Motor neuron (in vitro differentiated cells): ENCODE measurements at regions not wholly inside any gene's neighbourhood (a gene's known extent, or its start where the extent isn't known, plus 50 kb on each side); places are given as distances from the start of the nearest gene placed in this dataset.
"Not testable (repeated sequence)": the region's sequence is repeated elsewhere in the genome, so short reads cannot be mapped to it uniquely, and the experiment has no call there.

Experiments used
- ATAC-seq, 8 experiments: fragments of 200-7000 bp; cut with Tn5 transposase; replicated peaks in 6 of 8; 2 replicates each; pipeline ENCODE4 v1.8.0; 2021; ENCODE audit warnings: mild to moderate bottlenecking in 8 of 8, moderate library complexity in 8 of 8
- H3K27ac ChIP-seq, 2 donors: fragments of 250-450 bp; sonication (Bioruptor Pico); 2 replicates each; pipeline ENCODE4 v1.9.0; 2021; ENCODE audit warnings: antibody characterized with exemption in 2 of 2, mild to moderate bottlenecking in 2 of 2, moderate library complexity in 1 of 2
- H3K4me1 ChIP-seq, 2 donors: fragments of 250-450 bp; sonication (Bioruptor Pico); replicated peaks in 1 of 2; 2 replicates each; pipeline ENCODE4 v1.6.1; 2021; ENCODE audit warnings: antibody characterized with exemption in 2 of 2, mild to moderate bottlenecking in 2 of 2, moderate library complexity in 1 of 2
- H3K4me3 ChIP-seq, 5 donors: fragments of 250-450 bp; sonication (Bioruptor Pico); 2 replicates each; pipeline ENCODE4 v1.9.0; 2021; ENCODE audit warnings: antibody characterized with exemption in 5 of 5, mild to moderate bottlenecking in 5 of 5, moderate library complexity in 4 of 5
- WGBS, 10 experiments: fragments of 450-650 bp; shearing (Covaris generic); methylation state at CpG; one replicate each; pipeline ENCODE4 v1.0.0; 2022; 5-methylcytosine and 5-hydroxymethylcytosine counted together
- in situ Hi-C, 9 experiments: fragments of 400-800 bp; cut with MboI; loops; one replicate each; pipeline ENCODE4 v1.15.0; 2021; ENCODE audit warnings: low sequenced_read_pairs in 9 of 9, low pct_unique_long_range_greater_than_20kb in 2 of 9; ENCODE audit not compliant: unreplicated experiment in 9 of 9

DNA sequence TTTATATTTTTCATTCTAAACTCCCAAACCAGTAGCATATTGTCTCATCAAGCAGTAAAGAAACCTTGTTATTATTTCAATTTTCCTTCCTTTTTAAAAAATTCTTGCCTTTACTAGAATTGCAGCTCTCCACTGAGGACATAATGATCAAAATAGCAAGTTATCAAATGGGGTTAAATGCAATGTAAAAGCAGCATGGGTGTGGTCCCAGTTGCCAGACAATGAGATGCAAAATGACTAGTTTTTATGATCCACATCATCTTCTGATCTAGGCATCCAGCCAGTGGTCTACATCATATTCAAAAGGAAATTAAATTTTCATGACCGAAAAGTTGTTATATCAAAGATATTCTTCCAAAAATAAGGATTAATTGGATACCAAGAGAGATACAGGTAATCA, 427.9 kb upstream of the SMIM31 start:
- H3K4me3 ChIP-seq, result no peak overlapping the region
- 0 to 100% (median 100%) methylated on average over 1 of the region's 1 CpG; no CpG with 5 or more reads in 1 of the 10 experiments for WGBS, 10 experiments
- H3K4me1 ChIP-seq, result no peaks in the 10 kb centered on the region
- in situ Hi-C loops, result no loop called here
- no peak overlapping the region for H3K27ac ChIP-seq
- ATAC-seq, result peak in 3 of 8 experiments; percentile 39 to 61 (median 55)

DNA sequence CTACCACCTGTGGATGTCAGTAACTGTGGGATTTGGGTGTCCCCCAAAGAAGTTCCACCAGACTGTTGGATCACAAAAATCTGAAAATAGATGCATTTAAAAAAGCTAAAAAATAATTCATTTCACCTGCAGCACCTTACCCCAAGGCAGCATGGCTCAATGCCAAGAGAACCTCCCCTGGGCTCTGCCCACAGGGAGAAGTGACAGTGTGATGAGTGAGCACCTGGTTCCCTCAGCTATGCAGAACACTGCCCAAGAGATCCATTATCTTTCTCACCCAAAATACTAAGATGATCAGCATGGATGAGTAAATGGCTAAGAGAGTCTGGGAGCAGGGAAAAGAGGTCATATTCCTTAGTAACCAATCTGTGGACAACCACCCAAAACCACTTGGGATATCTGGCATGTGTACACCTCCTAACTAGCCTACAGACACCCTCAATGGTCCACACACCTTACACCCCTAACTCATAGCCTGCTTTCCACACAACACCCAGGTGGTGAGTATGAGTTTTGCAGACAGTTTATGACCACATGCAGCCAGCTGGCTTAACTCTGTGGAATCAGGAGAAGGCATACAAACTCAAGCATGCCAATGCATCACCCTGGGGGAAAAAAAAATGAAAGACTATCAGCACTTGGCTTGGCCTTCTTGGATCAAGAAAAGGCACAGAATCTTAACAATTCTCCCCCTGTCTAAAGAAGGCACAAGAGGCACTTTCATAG, 416.5 kb upstream of the SMIM31 start:
- Histone ChIP-seq H3K4me3 (no peak overlapping the region), H3K27ac (no peak overlapping the region), H3K4me1 (no peaks in the 10 kb centered on the region)
- in situ Hi-C loops, result no loop called here
- ATAC-seq, result peak in 1 of 8 experiments; percentile 77

DNA sequence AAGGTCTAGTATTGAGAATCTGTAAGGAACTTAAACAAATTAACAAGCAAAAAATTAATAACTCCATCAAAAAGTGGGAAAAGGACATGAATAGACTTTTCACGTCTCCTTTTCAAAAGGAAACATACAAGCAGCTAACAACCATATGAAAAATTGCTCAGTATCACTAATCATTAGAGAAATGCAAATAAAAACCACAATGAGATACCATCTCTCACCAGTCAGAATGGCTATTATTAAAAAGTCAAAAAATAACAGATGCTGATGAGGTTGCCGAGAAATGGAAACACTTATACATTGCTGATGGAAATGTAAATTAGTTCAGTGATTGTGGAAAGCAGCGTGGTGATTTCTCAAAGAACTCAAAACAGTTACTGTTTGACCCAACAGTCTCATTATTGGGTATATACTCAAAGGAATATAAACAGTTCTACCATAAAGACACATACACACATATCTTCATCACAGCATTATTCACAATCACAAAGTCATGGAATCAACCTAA, 410.4 kb upstream of the SMIM31 start:
- WGBS, 10 experiments, result 0 to 100% (median 83%) methylated on average over 2 to 3 of the region's 3 CpGs
- no peak overlapping the region for H3K27ac ChIP-seq
- H3K4me3 ChIP-seq, result no peak overlapping the region
- H3K4me1 ChIP-seq, result no peaks in the 10 kb centered on the region
- no peak for ATAC-seq
- in situ Hi-C loops, result no loop called here

DNA sequence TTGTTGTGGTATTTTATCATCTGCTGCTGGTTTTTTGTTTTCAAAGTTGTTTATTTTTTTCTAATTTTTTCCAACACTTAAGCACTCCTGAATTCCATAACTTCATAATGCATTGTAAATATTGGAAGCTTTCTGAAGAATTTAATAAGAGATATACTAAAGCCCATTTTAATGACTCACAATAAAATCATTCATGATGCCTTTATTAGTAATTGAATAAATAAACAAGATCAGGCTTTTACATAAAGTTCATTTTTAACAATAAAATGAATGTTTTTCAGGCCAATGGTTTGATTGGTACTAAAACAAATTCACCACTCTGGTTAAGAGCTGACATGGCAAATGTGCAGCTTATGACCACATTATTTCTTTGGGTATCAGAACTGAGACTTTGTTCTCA, 408.2 kb upstream of the SMIM31 start:
- Histone ChIP-seq H3K4me3 (no peak overlapping the region), H3K27ac (no peak overlapping the region), H3K4me1 (no peaks in the 10 kb centered on the region)
- ATAC-seq, result no peak
- in situ Hi-C loops, result no loop called here

- H3K4me3 ChIP-seq, result no peak overlapping the region
- ATAC-seq, result peak in 1 of 8 experiments; percentile 97
- in situ Hi-C loops, result no loop called here
Measured at GRCh38 chr4:164350061-164350460, 403.9 kb upstream of the SMIM31 start.

DNA sequence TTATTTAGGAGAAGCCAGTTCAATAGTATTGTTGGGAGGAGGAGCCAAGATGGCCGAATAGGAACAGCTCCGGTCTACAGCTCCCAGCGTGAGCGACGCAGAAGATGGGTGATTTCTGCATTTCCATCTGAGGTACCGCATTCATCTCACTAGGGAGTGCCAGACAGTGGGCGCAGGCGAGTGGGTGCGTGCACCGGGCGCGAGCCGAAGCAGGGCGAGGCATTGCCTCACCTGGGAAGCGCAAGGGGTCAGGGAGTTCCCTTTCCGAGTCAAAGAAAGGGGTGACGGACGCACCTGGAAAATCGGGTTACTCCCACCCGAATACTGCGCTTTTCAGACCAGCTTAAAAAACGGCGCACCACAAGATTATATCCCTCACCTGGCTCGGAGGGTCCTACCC, 403.2 kb upstream of the SMIM31 start:
- ATAC-seq, H3K4me3 ChIP-seq, H3K4me1 ChIP-seq, in situ Hi-C loops, H3K27ac ChIP-seq: not testable (repeated sequence)
- 72 to 100% (median 80%) methylated on average over 1 to 5 of the region's 24 CpGs; no CpG with 5 or more reads in 7 of the 10 experiments for WGBS, 10 experiments

More at GRCh38 chr4:164350061-164350460, 403.9 kb upstream of the SMIM31 start:
- Histone ChIP-seq H3K27ac (no peak overlapping the region), H3K4me1 (no peaks in the 10 kb centered on the region)

DNA sequence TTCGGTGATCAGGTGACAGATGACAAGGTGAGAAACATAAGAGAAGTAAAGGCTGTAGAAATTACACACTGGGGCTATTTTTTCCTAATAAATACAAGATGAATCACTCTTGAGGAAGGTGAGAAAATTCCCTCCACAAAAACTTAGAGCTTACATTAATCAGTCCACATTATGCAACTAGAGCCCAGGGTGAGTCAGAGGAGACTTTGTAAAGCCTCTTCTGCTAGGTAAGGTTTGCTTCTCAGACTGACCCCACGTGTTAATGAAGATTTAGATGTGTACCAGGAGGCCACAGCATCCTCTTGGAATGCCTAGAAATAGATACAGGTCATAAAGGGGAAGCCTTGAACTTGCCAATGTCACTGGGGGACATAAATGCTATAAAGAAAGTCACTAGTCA, 396.0 kb upstream of the SMIM31 start:
- ATAC-seq, result peak in 2 of 8 experiments; percentile 26 to 36
- H3K4me3 ChIP-seq, result no peak overlapping the region
- H3K4me1 ChIP-seq, result no peaks in the 10 kb centered on the region
- 0 to 100% (median 62%) methylated on average over 1 to 2 of the region's 2 CpGs; no CpG with 5 or more reads in 2 of the 10 experiments for WGBS, 10 experiments
- in situ Hi-C loops, result no loop called here
- no peak overlapping the region for H3K27ac ChIP-seq

DNA sequence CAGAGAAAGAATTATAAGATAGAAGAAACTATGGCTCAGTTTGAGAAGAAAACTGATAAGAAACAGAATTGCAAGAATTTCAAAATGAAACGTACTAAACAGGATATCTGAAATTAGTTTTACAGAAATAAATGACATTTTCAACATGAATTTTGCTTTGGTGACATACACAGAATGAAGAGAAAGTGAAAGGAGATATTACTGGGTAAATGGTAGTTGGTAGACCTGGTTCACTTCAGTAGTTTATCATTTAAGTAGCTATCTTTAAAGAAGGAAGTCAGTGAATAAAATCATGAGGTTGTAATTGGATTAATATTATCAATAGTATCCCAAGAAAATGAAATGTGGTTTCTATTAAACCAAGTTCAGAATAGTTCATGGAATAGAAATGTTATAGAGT, 395.5 kb upstream of the SMIM31 start:
- H3K27ac ChIP-seq, result no peak overlapping the region

DNA sequence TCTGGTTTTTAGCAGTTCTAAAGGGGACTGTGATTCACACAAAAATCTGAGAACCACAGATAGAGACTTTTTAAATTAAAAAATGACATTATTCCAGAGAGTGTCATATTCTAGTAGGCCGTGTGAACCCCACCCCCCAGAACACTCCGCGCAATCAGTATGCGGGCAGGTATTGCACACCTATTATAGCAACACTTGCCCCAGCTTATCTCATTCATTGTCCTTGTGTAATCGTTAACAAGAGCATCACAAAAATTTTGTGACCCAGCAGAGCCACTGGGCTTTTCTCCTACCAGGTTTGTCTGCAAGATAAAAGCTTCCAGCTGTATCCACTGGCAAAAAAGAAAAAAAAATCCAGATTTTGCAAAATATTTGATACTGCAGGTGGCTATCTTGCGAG, 394.1 kb upstream of the SMIM31 start:
- no peak for ATAC-seq
- H3K27ac ChIP-seq, result no peak overlapping the region
- no peak overlapping the region for H3K4me3 ChIP-seq
- no peaks in the 10 kb centered on the region for H3K4me1 ChIP-seq
- in situ Hi-C loops, result no loop called here
- 30 to 92% (median 81%) methylated on average over 1 to 6 of the region's 6 CpGs for WGBS, 10 experiments

More for the DNA sequence above, 395.5 kb upstream of the SMIM31 start:
- WGBS, 10 experiments, result 17 to 91% (median 70%) methylated on average over 1 of the region's 1 CpG
- in situ Hi-C loops, result no loop called here
- H3K4me3 ChIP-seq, result no peak overlapping the region
- no peak for ATAC-seq
- H3K4me1 ChIP-seq, result no peaks in the 10 kb centered on the region

DNA sequence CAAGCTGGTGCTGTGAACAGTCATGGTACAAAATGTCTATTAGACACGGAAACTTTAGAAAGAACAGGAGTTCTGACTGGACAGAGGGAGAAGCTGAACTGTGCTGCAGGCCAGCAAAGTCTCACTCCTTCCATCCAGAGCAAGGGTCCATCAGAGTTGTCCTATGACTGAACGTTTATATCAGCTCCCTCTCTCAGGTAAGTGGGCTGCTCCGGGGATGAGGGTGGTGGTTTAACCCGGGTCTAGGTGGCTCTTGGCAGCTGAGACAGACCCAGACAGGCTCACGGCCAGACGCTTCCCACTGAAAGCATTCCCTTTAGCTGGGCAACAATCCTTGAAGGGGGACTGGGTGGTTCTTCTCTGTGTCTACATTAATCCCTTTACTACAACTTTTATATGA, 385.0 kb upstream of the SMIM31 start:
- in situ Hi-C loops, result no loop called here
- peak in 1 of 8 experiments; percentile 11 for ATAC-seq
- Histone ChIP-seq H3K27ac (no peak overlapping the region), H3K4me3 (no peak overlapping the region), H3K4me1 (no peaks in the 10 kb centered on the region)
- WGBS, 10 experiments, result 0 to 100% (median 74%) methylated on average over 1 to 6 of the region's 6 CpGs; no CpG with 5 or more reads in 2 of the 10 experiments

DNA sequence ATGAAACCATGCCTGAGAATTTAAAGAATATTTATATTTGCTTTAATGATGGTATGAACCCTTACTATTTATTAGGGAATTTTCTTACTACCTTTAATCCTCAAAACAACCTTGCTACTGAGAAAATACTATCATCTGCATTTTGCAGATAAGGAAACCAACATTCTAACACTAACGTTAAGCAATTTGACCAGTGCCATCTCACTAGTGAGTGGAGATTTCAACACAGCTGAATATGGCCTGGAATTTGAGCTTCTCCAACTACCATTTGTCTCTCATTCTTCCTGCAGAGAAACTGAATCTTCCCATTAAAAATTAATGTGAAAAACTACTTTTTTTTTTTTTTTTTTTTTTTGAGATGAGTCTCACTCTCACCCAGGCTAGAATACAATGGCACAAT, 380.9 kb upstream of the SMIM31 start:
- Histone ChIP-seq H3K4me3 (no peak overlapping the region), H3K4me1 (no peaks in the 10 kb centered on the region), H3K27ac (no peak overlapping the region)
- in situ Hi-C loops, result no loop called here
- no peak for ATAC-seq
- WGBS, 10 experiments, result 0 to 100% (median 89%) methylated on average over 1 of the region's 1 CpG; no CpG with 5 or more reads in 1 of the 10 experiments

GRCh38 chr4:164377277-164377676, 376.7 kb upstream of the SMIM31 start:
- Histone ChIP-seq H3K27ac (no peak overlapping the region), H3K4me3 (no peak overlapping the region), H3K4me1 (peaks cover 0 to 9% of the 10 kb centered on the region in 2 donors)
- WGBS, 10 experiments, result 16 to 100% (median 80%) methylated on average over 1 to 4 of the region's 4 CpGs; no CpG with 5 or more reads in 3 of the 10 experiments
- in situ Hi-C loops, result no loop called here
- no peak for ATAC-seq

- ATAC-seq, result peak in 2 of 8 experiments; percentile 55 to 73
Measured at GRCh38 chr4:164378361-164378760, 375.6 kb upstream of the SMIM31 start.

DNA sequence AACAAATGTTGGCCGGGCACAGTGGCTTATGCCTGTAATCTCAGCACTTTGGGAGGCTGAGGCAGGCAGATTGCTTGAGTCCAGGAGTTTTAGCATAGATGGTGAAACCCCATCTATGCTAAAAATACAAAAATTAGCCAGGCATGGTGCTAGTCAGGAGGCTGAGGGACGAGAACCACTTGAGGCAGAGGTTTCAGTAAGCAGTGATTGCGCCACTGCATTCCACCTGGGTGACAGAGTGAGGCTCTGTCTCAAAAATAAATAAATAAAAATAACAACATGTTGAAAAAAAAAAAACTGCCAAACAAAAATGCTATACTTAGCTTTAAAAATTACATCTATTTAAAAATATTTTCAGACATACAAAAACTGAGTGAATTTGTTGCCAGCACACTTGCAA, 374.2 kb upstream of the SMIM31 start:
- H3K27ac ChIP-seq, result no peak overlapping the region
- peak overlapping the region in 1 of 5 donors; percentile 78 for H3K4me3 ChIP-seq
- ATAC-seq, result no peak
- 22 to 100% (median 92%) methylated on average over 1 to 3 of the region's 3 CpGs; no CpG with 5 or more reads in 1 of the 10 experiments for WGBS, 10 experiments
- in situ Hi-C loops, result no loop called here
- H3K4me1 ChIP-seq, result peaks cover 5 to 17% of the 10 kb centered on the region in 2 donors

More at GRCh38 chr4:164378361-164378760, 375.6 kb upstream of the SMIM31 start:
- Histone ChIP-seq H3K27ac (no peak overlapping the region), H3K4me1 (peaks cover 0 to 10% of the 10 kb centered on the region in 2 donors), H3K4me3 (no peak overlapping the region)
- in situ Hi-C loops, result no loop called here
- WGBS, 10 experiments, result 17 to 100% (median 87%) methylated on average over 1 to 5 of the region's 5 CpGs; no CpG with 5 or more reads in 4 of the 10 experiments
